ENCODE measurements at regions not wholly inside any gene's neighbourhood (a gene's known extent, or its start where the extent isn't known, plus 50 kb on each side); places are given as distances from the start of the nearest gene placed in this dataset.

- no peak for DNase-seq (ENCODE audit: unreplicated experiment)
- no peak overlapping the region for H3K4me3 Mint-ChIP-seq (ENCODE audit: unreplicated experiment)
- no peak overlapping the region for H3K27ac Mint-ChIP-seq (ENCODE audit: low read depth, unreplicated experiment)
- peaks cover 11% of the 10 kb centered on the region for H3K9me3 Mint-ChIP-seq (ENCODE audit: unreplicated experiment)
- TF ChIP-seq CTCF (IDR thresholded peaks at IDR 0.05; ENCODE audit: unreplicated experiment), result no peak
- H3K36me3 Mint-ChIP-seq (ENCODE audit: insufficient read depth, unreplicated experiment), result no peaks in the 10 kb centered on the region
- ChIA-PET POLR2A (no interaction called here), CTCF (interaction anchor here (0.8 kb wide), 1 partner anchor 159 kb away, joined by 3 read pairs; no protein-coding TSS in a partner anchor)
- intact Hi-C loops (cut with micrococcal nuclease), result no loop called here
- no TSS peak for BruUV-seq (replicated peaks)
- peaks cover 16% of the 10 kb centered on the region for H3K27me3 Mint-ChIP-seq (ENCODE audit: insufficient read depth, unreplicated experiment)
- H3K4me1 Mint-ChIP-seq (ENCODE audit: insufficient read depth, unreplicated experiment), result no peaks in the 10 kb centered on the region
These were observed 117.5 kb upstream of the NCKAP5 start for GRCh38 chr2:133685636-133686215.

- H3K36me3 Mint-ChIP-seq (ENCODE audit: insufficient read depth, unreplicated experiment), result no peaks in the 10 kb centered on the region
- BruUV-seq (replicated peaks), result no TSS peak
- H3K4me3 Mint-ChIP-seq (ENCODE audit: unreplicated experiment), result no peak overlapping the region
- H3K4me1 Mint-ChIP-seq (ENCODE audit: insufficient read depth, unreplicated experiment), result no peaks in the 10 kb centered on the region
- ChIA-PET POLR2A (no interaction called here), CTCF (interaction anchor here (0.6 kb wide), 2 partner anchors 361 to 502 kb away, joined by 3 read pairs; no protein-coding TSS in a partner anchor)
- no peak overlapping the region for H3K27ac Mint-ChIP-seq (ENCODE audit: low read depth, unreplicated experiment)
- H3K9me3 Mint-ChIP-seq (ENCODE audit: unreplicated experiment), result peaks cover 11% of the 10 kb centered on the region
- H3K27me3 Mint-ChIP-seq (ENCODE audit: insufficient read depth, unreplicated experiment), result peaks cover 16% of the 10 kb centered on the region
- DNase-seq (ENCODE audit: unreplicated experiment), result no peak
- intact Hi-C loops (cut with micrococcal nuclease), result no loop called here
- TF ChIP-seq CTCF (IDR thresholded peaks at IDR 0.05; ENCODE audit: unreplicated experiment), result no peak
These were observed 122.5 kb upstream of the NCKAP5 start for GRCh38 chr2:133690780-133691179.

- Mint-ChIP-seq H3K4me1 (ENCODE audit: insufficient read depth, unreplicated experiment) (no peaks in the 10 kb centered on the region), H3K4me3 (ENCODE audit: unreplicated experiment) (no peak overlapping the region), H3K36me3 (ENCODE audit: insufficient read depth, unreplicated experiment) (no peaks in the 10 kb centered on the region), H3K9me3 (ENCODE audit: unreplicated experiment) (peaks cover 11% of the 10 kb centered on the region), H3K27me3 (ENCODE audit: insufficient read depth, unreplicated experiment) (peaks cover 16% of the 10 kb centered on the region), H3K27ac (ENCODE audit: low read depth, unreplicated experiment) (no peak overlapping the region)
- ChIA-PET CTCF (interaction anchor here (0.6 kb wide), 2 partner anchors 361 to 503 kb away, joined by 3 read pairs; no protein-coding TSS in a partner anchor), POLR2A (interaction anchor here (0.7 kb wide), 1 partner anchor 83 kb away, joined by 3 read pairs; no protein-coding TSS in a partner anchor)
- intact Hi-C loops (cut with micrococcal nuclease), result no loop called here
- BruUV-seq (replicated peaks), result no TSS peak
- no peak for TF ChIP-seq CTCF (IDR thresholded peaks at IDR 0.05; ENCODE audit: unreplicated experiment)
- no peak for DNase-seq (ENCODE audit: unreplicated experiment)
These were observed 123.1 kb upstream of the NCKAP5 start for GRCh38 chr2:133691336-133691735.

GRCh38 chr2:133705287-133705686, 137.0 kb upstream of the NCKAP5 start:
- no peaks in the 10 kb centered on the region for H3K4me1 Mint-ChIP-seq (ENCODE audit: insufficient read depth, unreplicated experiment)
- intact Hi-C loops (cut with micrococcal nuclease), result no loop called here
- ChIA-PET POLR2A (no interaction called here), CTCF (interaction anchor here (0.6 kb wide), 1 partner anchor 469 kb away, joined by 3 read pairs; no protein-coding TSS in a partner anchor)
- DNase-seq (ENCODE audit: unreplicated experiment), result no peak
- no TSS peak for BruUV-seq (replicated peaks)
- no peaks in the 10 kb centered on the region for H3K27me3 Mint-ChIP-seq (ENCODE audit: insufficient read depth, unreplicated experiment)
- H3K4me3 Mint-ChIP-seq (ENCODE audit: unreplicated experiment), result no peak overlapping the region
- peaks cover 28% of the 10 kb centered on the region for H3K9me3 Mint-ChIP-seq (ENCODE audit: unreplicated experiment)
- no peaks in the 10 kb centered on the region for H3K36me3 Mint-ChIP-seq (ENCODE audit: insufficient read depth, unreplicated experiment)
- no peak for TF ChIP-seq CTCF (IDR thresholded peaks at IDR 0.05; ENCODE audit: unreplicated experiment)
- H3K27ac Mint-ChIP-seq (ENCODE audit: low read depth, unreplicated experiment), result no peak overlapping the region
